22Rv1 (cell line): ENCODE measurements at regions not wholly inside any gene's neighbourhood (a gene's known extent, or its start where the extent isn't known, plus 50 kb on each side); places are given as distances from the start of the nearest gene placed in this dataset.

Experiments
- CTCF ChIP-seq: fragments of 450-650 bp; IDR thresholded peaks from 2 replicates; pipeline ENCODE4 v1.5.1; 2017; ENCODE audit warnings: mild to moderate bottlenecking
- ZFX ChIP-seq: fragments of 450-650 bp; IDR thresholded peaks from 2 replicates; pipeline ENCODE4 v1.6.1; 2017; ENCODE audit warnings: antibody characterized with exemption, borderline replicate concordance

GRCh38 chr13:83125791-83126190 lies 756.5 kb downstream of the SLITRK1 start:
- TF ChIP-seq CTCF (no peak), ZFX (no peak)
